Breast epithelium (tissue), 3 donors: ENCODE measurements at regions not wholly inside any gene's neighbourhood (a gene's known extent, or its start where the extent isn't known, plus 50 kb on each side); places are given as distances from the start of the nearest gene placed in this dataset.

ENCODE experiments used
- POLR2AphosphoS5 ChIP-seq, 3 donors: sonication (generic); formaldehyde crosslinking; IDR thresholded peaks; one replicate each; pipeline ENCODE4 v1.6.1; 2017; ENCODE audit warnings: antibody characterized with exemption in 3 of 3
- TF ChIP-seq, protein P1 (sequence below), 3 donors: fragments of 450-650 bp; IDR thresholded peaks; one replicate each; pipeline ENCODE4 v1.5.1; 2016 to 2017; ENCODE audit warnings: antibody characterized with exemption in 3 of 3, mild to moderate bottlenecking in 3 of 3, moderate library complexity in 3 of 3

DNA sequence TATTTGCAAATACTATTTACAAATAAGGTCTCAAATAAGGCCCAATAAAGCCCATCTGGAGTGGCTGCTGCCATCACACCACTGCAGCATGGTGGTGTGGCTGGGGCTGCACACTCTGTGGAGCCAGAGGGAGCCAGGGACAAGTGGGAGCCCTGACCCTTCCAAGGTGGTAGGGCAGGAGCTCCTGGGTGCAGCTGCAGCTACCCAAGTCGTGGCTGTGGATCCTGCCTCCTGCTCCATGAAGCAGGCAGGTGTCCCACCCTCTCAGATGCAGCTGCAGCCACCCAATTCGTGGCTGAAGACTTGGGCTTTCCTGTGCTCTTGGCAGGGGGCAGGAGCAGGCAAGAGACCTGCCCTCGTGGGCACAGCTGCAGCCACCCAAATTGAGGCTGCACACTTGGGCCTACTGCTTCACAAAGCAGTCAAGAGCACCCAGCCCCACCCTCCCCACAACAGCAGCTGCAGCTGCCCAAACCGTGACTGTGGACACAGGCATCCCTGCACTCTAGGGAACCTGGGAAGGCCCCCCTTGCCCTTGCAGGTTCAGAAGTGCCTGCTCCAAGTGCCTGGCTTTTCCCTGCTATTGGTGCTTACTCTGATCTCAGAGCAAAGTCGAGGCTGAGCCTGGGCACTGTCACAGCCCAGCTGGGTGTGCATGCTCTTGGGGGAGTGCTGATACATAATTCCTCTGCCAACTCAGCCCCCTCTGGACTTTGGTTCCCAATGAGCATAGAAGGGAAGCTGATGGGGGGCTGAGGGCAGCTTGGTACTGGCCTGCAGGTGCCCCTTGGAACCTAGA lies 614.8 kb downstream of the PCDH18 start:
- TF ChIP-seq, protein P1, sequence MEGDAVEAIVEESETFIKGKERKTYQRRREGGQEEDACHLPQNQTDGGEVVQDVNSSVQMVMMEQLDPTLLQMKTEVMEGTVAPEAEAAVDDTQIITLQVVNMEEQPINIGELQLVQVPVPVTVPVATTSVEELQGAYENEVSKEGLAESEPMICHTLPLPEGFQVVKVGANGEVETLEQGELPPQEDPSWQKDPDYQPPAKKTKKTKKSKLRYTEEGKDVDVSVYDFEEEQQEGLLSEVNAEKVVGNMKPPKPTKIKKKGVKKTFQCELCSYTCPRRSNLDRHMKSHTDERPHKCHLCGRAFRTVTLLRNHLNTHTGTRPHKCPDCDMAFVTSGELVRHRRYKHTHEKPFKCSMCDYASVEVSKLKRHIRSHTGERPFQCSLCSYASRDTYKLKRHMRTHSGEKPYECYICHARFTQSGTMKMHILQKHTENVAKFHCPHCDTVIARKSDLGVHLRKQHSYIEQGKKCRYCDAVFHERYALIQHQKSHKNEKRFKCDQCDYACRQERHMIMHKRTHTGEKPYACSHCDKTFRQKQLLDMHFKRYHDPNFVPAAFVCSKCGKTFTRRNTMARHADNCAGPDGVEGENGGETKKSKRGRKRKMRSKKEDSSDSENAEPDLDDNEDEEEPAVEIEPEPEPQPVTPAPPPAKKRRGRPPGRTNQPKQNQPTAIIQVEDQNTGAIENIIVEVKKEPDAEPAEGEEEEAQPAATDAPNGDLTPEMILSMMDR (IDR thresholded peaks at IDR 0.05), result no peak
- no peak for TF ChIP-seq POLR2AphosphoS5 (IDR thresholded peaks at IDR 0.05)
